HFFc6 (cell line): ENCODE measurements at regions not wholly inside any gene's neighbourhood (a gene's known extent, or its start where the extent isn't known, plus 50 kb on each side); places are given as distances from the start of the nearest gene placed in this dataset.

Experiments used
- DNase-seq: peaks from one replicate; pipeline ENCODE4 v3.0.0-alpha.2; 2018
- H3K27ac Mint-ChIP-seq: 2 replicates; pipeline ENCODE4 v1.8.0; 2020; ENCODE audit warnings: mild to moderate bottlenecking, mixed read lengths
- H3K27me3 Mint-ChIP-seq: 2 replicates; pipeline ENCODE4 v1.8.0; 2021; ENCODE audit warnings: mild to moderate bottlenecking, moderate library complexity, mixed read lengths; ENCODE audit not compliant: insufficient read depth
- H3K36me3 Mint-ChIP-seq: 2 replicates; pipeline ENCODE4 v1.8.0; 2021; ENCODE audit warnings: low read depth, mixed read lengths
- H3K4me1 Mint-ChIP-seq: 2 replicates; pipeline ENCODE4 v1.8.0; 2020; ENCODE audit warnings: low read depth, mixed read lengths
- H3K4me3 Mint-ChIP-seq: 2 replicates; pipeline ENCODE4 v1.8.0; 2020; ENCODE audit warnings: mild to moderate bottlenecking, moderate library complexity, mixed read lengths
- H3K9me3 Mint-ChIP-seq: 2 replicates; pipeline ENCODE4 v1.8.0; 2020; ENCODE audit warnings: mild to moderate bottlenecking, mixed read lengths
- CTCF ChIP-seq: fragments of 200-600 bp; sonication (generic); IDR thresholded peaks from 2 replicates; pipeline ENCODE4 v1.5.0; 2021; ENCODE audit warnings: antibody characterized with exemption, mild to moderate bottlenecking

DNA sequence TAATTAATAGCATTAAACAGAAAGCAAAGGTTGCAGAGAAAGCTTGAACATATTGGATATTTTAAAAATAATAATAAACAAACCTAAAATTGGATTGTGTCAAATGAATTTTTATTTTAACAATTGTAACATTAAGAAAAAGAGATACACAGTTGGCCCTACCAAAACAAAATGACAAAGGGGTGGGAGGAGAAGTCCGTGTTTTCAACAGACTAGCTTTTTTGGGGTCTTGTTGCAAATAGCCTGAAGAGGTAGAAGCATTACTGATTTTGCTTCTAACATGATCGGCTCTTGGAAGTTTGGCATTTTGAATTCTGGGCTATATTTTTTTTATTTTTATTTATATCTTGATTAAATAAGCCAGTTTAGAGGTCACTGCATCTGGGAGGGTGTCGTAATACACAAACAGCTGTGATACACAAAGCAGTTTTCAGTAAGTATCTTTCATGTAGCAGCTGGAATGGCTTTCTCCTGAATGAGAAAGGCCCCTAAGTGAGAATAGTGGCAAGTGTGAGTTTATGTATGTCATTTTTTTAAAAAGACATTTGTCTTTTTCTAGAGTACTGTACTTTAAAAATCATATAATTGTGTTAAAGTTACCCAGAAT is 85.5 kb upstream of the ZNF217 start:
- Mint-ChIP-seq H3K4me3 (peak overlapping the region; percentile 31; the same call in 1 of the 2 replicates), H3K4me1 (peaks cover 30% of the 10 kb centered on the region), H3K36me3 (no peaks in the 10 kb centered on the region), H3K27me3 (no peaks in the 10 kb centered on the region; the same call in 1 of the 2 replicates), H3K27ac (peak overlapping the region; percentile 36; the same call in 1 of the 2 replicates), H3K9me3 (no peaks in the 10 kb centered on the region)
- peak; percentile 11 for TF ChIP-seq CTCF
- DNase-seq = no peak

DNA sequence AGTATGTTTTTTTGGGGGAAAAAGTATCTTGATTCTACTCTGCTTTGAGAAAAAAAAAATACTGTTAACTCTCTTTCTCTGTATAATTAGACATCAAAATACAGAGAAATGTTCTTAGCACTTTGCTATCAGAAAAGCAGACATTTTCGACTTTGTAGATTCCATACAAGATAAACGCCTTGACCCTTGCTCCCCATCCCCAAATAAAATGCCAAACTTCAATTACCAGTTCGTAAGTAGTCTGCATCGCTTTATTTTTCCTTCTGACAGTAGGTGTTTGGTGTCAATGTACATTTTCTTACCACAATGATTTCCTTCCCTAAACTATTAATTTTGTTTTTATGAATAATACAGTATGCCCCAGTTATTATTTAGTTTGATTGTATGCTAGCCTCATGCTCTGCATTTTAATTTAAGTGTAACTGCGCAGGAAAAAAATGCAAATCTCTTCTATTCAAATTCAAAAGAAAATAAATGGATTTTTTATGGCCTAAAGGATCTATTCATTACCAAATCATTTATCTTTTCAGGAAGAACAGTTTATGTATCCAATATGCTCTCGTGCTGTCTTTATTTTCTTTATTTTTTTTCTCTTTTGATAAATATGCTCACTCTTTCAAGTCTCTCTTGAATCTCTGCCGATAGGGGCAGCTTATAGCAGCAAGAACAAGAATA is 84.8 kb upstream of the ZNF217 start:
- peak; percentile 45 for TF ChIP-seq CTCF
- no peaks in the 10 kb centered on the region; the same call in 1 of the 2 replicates for H3K27me3 Mint-ChIP-seq
- no peak overlapping the region for H3K27ac Mint-ChIP-seq
- no peak for DNase-seq
- H3K36me3 Mint-ChIP-seq = no peaks in the 10 kb centered on the region
- H3K4me1 Mint-ChIP-seq = peaks cover 30% of the 10 kb centered on the region
- H3K9me3 Mint-ChIP-seq = no peaks in the 10 kb centered on the region
- H3K4me3 Mint-ChIP-seq = peak overlapping the region; percentile 31; the same call in 1 of the 2 replicates

DNA sequence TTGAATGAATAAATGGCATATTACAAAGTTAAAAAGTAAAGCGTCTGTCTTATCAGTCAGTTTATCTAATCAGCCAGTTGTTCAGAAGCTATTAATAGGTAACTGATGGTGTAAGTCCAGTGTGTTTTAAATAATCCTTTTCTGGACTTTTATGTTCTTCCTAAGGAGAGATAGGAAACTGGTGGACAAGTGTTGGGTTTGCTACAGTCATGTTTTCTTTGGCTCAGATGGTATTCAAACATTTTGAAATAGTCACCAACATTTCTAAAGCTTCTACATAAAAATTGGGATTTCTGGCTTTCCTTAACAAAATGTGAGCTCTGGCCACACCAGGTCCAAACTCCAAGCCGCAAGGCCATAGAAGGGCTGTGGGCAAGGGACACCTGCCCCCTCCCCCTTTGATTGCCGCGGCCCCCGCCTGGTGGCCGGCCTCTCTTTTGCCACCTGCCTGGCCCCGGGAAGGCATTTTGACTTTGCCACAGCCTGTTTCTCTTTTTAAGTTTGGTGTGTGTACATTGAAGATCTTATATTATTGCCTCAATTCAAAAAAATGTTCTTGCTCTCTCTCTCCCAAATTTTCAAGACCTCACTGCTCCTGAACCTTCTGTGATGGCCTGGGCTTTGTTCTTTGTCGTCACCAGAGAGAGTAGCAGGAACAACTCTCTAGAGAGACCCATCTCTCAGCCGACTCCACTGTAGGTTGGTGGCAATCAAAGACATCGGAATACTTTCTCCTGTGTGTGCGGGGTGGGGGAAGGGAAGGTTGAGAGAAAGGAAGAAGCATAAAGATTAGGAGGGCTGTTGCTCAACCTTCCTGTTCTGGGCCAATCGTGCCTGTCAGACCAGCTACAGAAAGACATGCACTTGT is 84.0 kb upstream of the ZNF217 start:
- Mint-ChIP-seq H3K27ac (no peak overlapping the region), H3K27me3 (no peaks in the 10 kb centered on the region; the same call in 1 of the 2 replicates), H3K36me3 (no peaks in the 10 kb centered on the region), H3K9me3 (no peaks in the 10 kb centered on the region), H3K4me3 (no peak overlapping the region), H3K4me1 (peaks cover 32% of the 10 kb centered on the region)
- no peak for DNase-seq
- TF ChIP-seq CTCF = no peak

GRCh38 chr20:53676987-53677386 is 83.3 kb upstream of the ZNF217 start:
- no peaks in the 10 kb centered on the region for H3K36me3 Mint-ChIP-seq
- TF ChIP-seq CTCF = no peak
- peaks cover 35% of the 10 kb centered on the region for H3K4me1 Mint-ChIP-seq
- no peak for DNase-seq
- no peaks in the 10 kb centered on the region for H3K9me3 Mint-ChIP-seq
- no peaks in the 10 kb centered on the region; the same call in 1 of the 2 replicates for H3K27me3 Mint-ChIP-seq
- H3K27ac Mint-ChIP-seq = no peak overlapping the region
- H3K4me3 Mint-ChIP-seq = no peak overlapping the region

GRCh38 chr20:53676519-53676822 is 82.8 kb upstream of the ZNF217 start:
- H3K36me3 Mint-ChIP-seq = no peaks in the 10 kb centered on the region
- no peaks in the 10 kb centered on the region for H3K9me3 Mint-ChIP-seq
- TF ChIP-seq CTCF = no peak
- H3K4me3 Mint-ChIP-seq = no peak overlapping the region
- no peak overlapping the region for H3K27ac Mint-ChIP-seq
- peaks cover 35% of the 10 kb centered on the region for H3K4me1 Mint-ChIP-seq
- no peak for DNase-seq
- H3K27me3 Mint-ChIP-seq = no peaks in the 10 kb centered on the region; the same call in 1 of the 2 replicates
